Epithelial cell of esophagus (primary cell): ENCODE measurements at regions not wholly inside any gene's neighbourhood (a gene's known extent, or its start where the extent isn't known, plus 50 kb on each side); places are given as distances from the start of the nearest gene placed in this dataset.

ENCODE experiments used
- DNase-seq: peaks from one replicate; pipeline ENCODE4 v3.0.0; 2010; ENCODE audit warnings: low read depth
- H3K4me3 ChIP-seq: 2 replicates; pipeline ENCODE4 v1.5.1; 2011; ENCODE audit warnings: mild to moderate bottlenecking, low read length, control low read depth
- TF ChIP-seq, protein P1 (sequence below): IDR thresholded peaks from 2 replicates; pipeline ENCODE4 v1.5.1; 2011; ENCODE audit warnings: low read depth, mild to moderate bottlenecking, low read length, control low read depth, inconsistent platforms; ENCODE audit not compliant: insufficient read depth; ENCODE audit errors: missing control alignments

DNA sequence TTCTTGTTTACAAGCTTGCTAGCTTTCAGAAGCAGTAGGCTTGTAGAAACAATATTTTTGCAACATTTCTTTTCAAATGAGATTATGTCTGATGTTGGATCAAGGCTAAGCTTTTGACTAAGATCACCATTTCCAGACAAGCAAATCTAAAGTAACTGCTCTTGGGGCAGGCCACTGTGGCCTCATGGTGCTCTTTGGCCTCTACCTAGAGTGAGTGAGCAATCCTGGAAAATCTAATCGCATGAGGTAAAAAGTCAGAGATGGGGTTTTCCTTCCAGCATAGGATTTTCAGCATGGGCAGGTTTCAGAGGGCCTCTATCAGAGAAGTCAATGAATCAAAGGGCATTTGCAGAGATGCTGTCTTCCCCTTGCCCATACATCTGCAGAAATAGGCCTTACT lies 331.9 kb downstream of the OMA1 start:
- H3K4me3 ChIP-seq: no peak overlapping the region
- TF ChIP-seq, protein P1, sequence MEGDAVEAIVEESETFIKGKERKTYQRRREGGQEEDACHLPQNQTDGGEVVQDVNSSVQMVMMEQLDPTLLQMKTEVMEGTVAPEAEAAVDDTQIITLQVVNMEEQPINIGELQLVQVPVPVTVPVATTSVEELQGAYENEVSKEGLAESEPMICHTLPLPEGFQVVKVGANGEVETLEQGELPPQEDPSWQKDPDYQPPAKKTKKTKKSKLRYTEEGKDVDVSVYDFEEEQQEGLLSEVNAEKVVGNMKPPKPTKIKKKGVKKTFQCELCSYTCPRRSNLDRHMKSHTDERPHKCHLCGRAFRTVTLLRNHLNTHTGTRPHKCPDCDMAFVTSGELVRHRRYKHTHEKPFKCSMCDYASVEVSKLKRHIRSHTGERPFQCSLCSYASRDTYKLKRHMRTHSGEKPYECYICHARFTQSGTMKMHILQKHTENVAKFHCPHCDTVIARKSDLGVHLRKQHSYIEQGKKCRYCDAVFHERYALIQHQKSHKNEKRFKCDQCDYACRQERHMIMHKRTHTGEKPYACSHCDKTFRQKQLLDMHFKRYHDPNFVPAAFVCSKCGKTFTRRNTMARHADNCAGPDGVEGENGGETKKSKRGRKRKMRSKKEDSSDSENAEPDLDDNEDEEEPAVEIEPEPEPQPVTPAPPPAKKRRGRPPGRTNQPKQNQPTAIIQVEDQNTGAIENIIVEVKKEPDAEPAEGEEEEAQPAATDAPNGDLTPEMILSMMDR: no peak
- no peak for DNase-seq

DNA sequence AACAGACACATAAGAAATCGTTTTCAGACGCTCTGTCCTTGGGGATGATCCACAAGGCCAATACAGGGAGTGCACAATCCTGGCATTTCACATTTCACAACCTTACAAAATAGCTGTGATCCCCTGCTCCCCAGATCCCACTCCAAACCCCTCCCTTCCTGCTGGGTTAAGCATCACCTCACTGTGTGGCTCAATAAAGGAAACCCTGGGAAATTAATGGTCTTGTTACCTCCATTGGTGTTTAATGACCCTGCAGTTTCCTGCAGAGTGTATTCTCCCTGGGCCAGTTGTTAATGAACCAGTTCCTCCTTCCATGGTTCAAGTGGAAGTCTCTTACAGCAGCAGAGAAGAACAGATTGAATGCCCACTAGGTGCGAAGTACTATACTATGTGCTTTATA lies 334.7 kb downstream of the OMA1 start:
- no peak for DNase-seq
- H3K4me3 ChIP-seq: no peak overlapping the region
- TF ChIP-seq, protein P1: no peak

DNA sequence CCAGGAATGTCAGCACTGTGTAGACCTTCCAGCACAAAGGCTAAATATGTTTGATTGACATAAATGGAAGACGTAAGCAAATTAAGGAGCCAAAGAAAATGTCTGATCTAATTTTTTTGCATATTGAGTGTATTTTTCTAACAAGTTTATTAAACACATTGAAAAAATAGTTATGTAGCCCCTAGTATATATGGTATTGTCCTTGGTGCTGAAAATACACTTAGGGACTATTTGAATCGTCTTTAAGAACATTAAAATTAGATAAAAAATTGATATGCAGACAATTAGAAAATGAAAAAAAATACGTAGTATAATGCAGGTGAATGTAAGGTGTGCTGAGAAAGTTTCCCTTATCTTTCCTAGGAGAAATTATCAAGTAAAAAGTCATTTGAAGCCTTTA lies 337.0 kb downstream of the OMA1 start:
- TF ChIP-seq, protein P1: no peak
- no peak for DNase-seq
- no peak overlapping the region for H3K4me3 ChIP-seq

DNA sequence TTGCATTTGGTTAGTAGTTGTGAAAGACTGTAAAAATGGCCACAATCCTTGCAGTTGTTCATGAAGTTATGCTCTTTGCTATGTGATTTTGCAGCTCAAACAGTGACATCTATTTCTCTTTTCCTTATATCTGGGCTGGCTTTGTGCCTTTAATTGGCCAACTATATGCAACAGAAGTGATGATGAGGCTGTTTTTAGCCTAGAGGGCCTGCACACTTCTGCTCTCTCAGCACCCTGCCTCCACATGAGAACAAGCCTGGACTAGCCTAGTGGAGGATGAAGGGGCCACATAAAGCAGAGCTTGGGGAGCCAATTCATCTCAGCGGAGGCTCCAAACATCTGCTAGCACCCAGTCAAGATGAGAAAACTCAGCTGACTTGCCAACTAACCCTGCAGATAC lies 339.8 kb downstream of the OMA1 start:
- TF ChIP-seq, protein P1: no peak
- DNase-seq: peak; percentile 26
- H3K4me3 ChIP-seq: no peak overlapping the region

DNA sequence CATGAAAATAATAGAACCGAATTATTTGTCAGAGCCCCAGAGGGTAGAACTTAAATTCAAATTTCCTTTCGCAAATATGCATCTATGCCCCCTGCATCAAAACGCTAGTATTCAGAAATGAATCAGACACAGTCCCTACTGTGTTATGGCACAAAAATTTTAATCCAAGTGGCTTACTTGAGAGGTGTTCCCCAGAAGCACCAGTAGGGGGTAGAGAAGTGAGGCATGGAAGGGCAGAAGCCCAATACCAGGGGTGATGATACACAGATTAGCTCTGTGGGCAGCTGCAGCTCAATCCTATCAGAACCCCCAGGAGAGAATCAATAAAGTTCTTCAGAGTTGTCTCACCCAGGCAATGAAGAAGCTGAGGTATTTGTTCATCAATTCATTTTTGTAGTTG lies 342.2 kb downstream of the OMA1 start:
- H3K4me3 ChIP-seq: no peak overlapping the region
- TF ChIP-seq, protein P1: peak; percentile 4
- DNase-seq: no peak

DNA sequence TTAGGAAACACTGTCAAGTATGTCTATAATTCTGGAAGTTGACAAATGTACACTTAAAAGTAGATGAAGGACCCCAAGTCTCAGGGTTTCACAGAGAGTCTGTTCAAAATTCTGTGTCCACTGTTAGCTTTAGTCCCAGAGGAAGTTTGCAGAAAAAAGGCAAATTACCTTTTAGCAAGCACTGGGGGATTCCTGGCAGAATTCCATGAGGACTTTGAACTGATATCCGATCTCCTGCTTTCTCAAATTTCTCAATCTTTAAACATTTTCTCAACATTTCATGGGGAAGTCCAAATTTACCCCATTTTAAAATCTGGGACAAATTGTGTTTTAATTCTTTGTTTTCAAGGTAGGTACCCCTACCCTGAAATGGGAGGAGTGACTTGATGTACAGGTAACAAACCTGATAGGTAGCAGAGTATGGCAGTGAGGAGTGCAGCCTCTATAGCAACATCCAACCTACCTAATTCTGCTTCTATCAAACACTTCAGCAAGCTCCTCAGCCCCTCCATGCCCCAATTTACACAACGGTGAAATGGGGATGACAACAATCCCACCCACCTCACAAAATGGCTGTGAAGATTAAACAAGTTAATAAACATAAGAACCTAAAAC lies 344.9 kb downstream of the OMA1 start:
- DNase-seq: no peak
- H3K4me3 ChIP-seq: no peak overlapping the region
- TF ChIP-seq, protein P1: no peak

DNA sequence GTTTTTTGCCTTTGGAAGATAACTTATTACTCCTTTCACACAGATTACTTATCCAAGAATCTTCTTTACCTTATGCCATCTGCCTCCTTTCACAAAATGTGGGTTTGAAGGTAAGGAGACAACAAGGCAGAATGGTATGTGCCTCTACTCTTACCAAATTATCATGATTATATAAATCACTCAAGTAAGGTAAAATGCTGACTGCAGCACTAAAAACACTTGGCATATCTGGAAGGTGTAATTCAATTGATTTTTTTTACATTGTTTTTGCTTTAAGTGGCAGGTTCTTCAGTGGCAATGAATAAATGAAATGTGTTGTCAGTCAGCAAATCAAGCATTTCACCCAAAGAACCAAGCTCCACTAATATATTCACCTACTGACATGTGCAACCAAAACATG lies 346.1 kb downstream of the OMA1 start:
- DNase-seq: no peak
- TF ChIP-seq, protein P1: no peak
- H3K4me3 ChIP-seq: no peak overlapping the region
